HG02610 (cell line): ENCODE measurements at regions not wholly inside any gene's neighbourhood (a gene's known extent, or its start where the extent isn't known, plus 50 kb on each side); places are given as distances from the start of the nearest gene placed in this dataset.
A peak's percentile ranks its signal among the peaks of the same experiment; 100 is the strongest.

Experiments
- ATAC-seq: cut with Tn5 transposase; IDR thresholded peaks from one replicate; pipeline ENCODE4 v1.9.1; 2021; ENCODE audit warnings: mild to moderate bottlenecking, moderate library complexity; ENCODE audit not compliant: unreplicated experiment

DNA sequence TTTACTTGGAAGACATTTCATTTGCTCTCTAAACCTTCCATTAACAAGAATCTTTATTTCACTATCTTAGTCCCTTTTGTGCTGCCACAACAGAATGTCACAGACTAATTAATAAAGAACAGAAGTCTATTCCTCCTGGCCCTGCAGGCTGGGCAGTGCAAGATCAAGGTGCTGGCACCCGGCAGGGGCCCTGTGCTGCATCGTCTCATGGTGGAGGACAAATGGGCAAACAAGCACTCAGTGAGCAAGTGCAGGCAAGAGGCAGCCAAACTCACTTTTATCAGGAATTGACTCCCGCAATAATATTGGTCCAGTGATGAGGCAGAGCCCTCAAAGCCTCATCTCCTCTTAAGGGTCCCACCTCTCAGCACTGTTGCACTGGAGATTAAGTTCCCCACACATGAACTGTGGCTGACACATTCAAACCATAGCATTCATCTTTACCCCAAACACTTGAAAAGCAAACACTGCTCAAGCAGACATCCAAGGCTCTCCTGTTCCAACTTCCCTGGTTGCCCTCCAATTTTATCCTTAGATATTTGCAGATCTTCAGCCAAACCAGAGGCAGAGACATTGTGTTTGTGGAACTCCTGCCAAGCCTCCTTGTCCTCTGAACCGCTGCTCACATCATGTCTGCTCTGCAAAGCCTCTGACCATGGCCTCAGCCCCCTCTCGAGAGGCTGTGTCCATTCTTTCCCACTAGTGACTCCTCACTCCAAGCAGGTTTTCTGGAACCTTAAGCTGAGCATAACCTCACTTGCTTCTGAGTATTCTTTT is 404.4 kb upstream of the SOX11 start:
- no peak for ATAC-seq

GRCh38 chr2:5290900-5291546 is 401.2 kb upstream of the SOX11 start:
- no peak for ATAC-seq

DNA sequence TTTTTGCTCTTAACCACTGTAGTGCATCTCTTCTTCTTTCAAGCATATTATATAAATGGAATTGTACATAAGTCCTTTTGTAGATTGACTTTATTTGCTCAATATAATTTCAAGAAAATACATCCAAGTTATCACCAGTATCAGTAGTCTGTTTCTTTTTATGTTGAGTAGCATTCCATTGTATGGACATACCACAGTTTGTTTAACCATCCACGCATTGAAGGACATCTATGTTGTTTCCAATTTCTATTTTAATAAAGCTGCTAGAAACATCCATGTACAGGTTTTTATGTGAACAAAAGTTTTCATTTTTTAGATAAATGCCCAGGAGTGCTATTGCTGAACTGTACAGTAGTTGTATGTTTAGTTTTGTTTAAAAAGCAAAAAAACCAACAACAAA is 387.5 kb upstream of the SOX11 start:
- no peak for ATAC-seq

DNA sequence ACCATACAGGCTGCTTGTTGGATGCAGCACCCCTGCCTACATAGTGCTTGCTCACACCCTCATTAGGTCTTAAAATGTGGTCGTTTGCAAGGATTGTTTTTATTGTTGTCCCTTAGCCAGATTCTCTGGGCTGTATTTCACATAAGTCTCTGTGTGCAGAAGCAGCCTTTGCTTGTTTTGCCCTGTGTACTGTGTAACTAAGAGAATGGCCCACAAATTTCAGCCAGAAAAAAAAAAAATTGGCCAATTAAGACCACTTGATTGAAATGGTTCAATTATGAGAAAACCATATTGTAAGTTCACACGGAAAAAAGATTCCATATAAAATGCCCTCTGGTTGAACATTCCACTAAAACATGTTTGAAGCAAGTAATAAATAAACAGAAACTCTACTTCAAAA is 377.1 kb upstream of the SOX11 start:
- no peak for ATAC-seq

DNA sequence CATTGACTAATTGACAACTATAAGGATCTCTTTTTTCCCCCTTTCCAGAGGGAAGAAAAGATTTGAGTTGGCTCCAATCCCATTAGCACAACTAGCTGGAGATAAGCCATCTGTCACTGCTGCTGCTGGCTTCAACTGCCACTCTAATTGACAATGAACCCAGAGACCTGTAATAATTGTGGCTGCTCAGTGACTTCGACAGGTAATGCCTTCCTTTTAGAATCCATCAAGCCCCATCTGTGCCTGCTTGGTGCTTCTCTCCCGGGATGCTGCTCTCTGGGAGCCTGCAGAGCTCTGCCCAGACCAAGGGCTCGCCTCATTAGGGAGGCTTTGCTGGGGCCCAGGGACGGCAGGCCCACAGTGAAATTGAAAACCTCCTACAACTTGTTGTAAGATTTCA is 376.7 kb upstream of the SOX11 start:
- ATAC-seq, result no peak

- no peak for ATAC-seq
Measured at GRCh38 chr2:5316001-5316490, 376.1 kb upstream of the SOX11 start.

- ATAC-seq, result no peak
Measured at GRCh38 chr2:5319493-5319892, 372.7 kb upstream of the SOX11 start.

GRCh38 chr2:5322396-5322795 is 369.8 kb upstream of the SOX11 start:
- no peak for ATAC-seq

GRCh38 chr2:5325523-5325922 is 366.7 kb upstream of the SOX11 start:
- ATAC-seq, result no peak

DNA sequence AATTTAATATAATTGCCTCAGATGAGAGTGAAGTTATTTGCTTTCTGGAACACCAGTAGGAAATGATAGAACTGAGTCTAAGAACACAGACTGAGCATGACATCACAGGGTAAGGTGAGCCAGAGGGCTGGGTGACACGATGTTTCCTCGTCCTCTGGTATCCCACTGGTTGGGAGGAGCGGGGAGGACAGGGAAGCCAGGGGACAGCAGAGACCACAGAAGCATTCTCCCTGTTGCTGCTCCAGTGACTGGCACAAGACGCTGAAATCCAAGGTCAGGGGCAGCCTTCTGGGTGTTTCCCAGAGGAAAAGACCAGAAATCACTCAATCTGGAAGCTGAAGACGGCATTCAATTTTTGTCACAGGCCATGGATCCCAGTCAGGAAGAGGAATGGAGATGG is 363.4 kb upstream of the SOX11 start:
- no peak for ATAC-seq

DNA sequence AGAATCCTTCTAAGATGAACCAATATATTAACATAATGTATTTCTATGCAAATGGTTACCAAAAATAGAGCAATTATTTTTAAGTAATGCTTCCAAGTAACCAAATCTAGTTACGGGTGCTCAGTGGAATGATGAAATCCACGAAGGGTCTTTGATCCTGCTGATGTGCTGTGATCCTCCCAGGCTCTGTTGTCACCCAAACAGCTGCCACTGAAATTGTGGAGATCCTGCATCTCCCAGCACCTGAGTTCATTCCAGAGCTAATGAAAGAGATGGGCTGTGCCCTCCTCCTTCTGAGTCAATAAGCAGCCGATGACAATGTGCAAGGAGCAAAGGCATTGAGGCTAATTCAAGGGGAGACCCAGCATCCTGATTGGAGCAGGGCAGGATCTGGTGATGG is 362.4 kb upstream of the SOX11 start:
- ATAC-seq, result no peak

- ATAC-seq, result no peak
Measured at GRCh38 chr2:5330961-5331360, 361.2 kb upstream of the SOX11 start.

DNA sequence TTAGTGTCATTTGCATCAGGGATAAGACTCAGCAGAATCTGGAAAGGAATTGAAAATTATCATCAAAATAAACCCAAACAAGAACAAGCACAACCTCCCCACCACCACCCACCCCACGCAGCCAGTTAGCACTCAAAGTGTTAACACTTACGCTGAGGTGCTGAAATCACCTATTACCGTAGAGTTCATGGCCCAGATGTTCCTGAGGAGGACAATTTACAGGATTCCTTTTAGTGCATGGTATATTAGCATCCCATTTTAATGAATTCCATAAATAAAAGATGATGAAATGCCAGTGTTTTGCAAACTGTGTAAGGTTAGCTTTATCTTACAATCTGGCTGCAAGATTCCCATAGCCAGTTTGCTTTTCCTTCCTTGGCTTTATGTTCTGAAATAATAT is 359.3 kb upstream of the SOX11 start:
- ATAC-seq, result no peak

- no peak for ATAC-seq
Measured at GRCh38 chr2:5339473-5339872, 352.7 kb upstream of the SOX11 start.

DNA sequence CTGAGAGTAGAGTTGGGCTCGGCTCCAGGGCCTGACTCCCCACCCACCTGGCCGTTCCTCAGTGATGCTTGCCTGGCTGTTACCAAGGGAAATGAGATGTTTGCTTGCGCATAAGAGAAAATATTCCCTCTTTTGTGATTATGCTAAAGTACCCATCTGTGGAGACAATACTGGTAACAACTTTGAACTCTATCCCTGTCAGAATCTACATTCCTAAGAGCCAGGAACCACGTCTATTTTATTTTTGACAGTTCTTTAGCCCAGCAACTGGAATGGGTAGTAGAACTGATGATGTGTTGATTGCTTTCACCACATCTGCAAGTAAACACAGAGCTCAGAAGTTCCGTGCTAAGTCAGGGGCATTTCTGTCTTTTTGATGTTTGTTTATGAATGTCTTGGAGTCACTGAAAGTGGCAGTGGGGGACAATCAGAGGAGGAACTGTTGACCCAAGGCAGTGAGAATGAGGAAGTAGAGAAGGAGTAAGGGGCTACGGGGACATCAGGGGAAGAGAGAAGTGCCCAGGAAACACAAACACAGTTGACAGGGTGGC is 348.3 kb upstream of the SOX11 start:
- no peak for ATAC-seq

GRCh38 chr2:5352286-5352685 is 339.9 kb upstream of the SOX11 start:
- no peak for ATAC-seq

DNA sequence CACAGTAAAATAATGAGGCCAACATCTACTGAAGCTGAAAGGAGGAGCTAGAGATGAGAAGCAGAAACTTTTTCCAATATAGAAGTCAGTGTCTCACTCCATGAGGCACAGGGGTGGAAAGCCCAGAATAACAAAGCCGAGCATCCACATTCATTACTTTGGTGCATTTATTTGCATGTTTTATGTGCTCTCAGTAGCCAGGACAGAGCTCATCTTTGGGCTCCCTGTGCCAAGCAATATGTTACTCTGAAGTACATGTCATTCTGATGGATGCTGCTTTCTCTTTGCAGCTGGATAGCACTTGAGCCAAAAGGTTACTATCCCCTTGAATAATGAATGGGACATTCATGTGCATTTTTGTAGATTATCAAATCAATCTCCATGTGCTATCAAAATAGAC is 338.6 kb upstream of the SOX11 start:
- no peak for ATAC-seq

- ATAC-seq, result no peak
Measured at GRCh38 chr2:5359397-5359796, 332.8 kb upstream of the SOX11 start.

- ATAC-seq, result no peak
Measured at GRCh38 chr2:5360081-5360480, 332.1 kb upstream of the SOX11 start.

GRCh38 chr2:5364361-5364760 is 327.8 kb upstream of the SOX11 start:
- no peak for ATAC-seq

- peak; percentile 97 for ATAC-seq
Measured at GRCh38 chr2:5365871-5366461, 326.2 kb upstream of the SOX11 start.

DNA sequence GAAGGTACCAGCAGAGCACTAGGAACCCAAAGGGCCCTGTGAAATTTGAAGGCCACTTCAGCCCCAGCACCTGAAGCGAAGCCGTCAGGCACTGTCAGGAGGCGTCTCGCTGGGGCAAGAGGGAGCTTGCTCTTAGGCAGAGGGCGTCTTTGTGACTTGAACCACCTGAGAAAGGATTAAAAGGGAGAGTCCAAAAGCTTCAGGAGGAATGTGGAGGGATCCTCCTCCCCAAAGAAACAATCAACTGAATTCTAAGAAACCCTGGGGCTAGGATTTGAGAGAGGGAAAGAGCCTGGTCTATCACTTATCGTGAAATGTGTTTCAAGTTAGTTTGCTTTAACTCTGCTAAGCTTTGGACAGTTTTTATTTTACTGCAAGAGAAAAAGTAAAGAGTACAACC is 324.9 kb upstream of the SOX11 start:
- ATAC-seq, result no peak
